NCI-H510A (cell line): ENCODE measurements at regions not wholly inside any gene's neighbourhood (a gene's known extent, or its start where the extent isn't known, plus 50 kb on each side); places are given as distances from the start of the nearest gene placed in this dataset.

Experiments
- DNase-seq: peaks from one replicate; lab custom pipeline; 2025; lab: John Stamatoyannopoulos, UW

DNA sequence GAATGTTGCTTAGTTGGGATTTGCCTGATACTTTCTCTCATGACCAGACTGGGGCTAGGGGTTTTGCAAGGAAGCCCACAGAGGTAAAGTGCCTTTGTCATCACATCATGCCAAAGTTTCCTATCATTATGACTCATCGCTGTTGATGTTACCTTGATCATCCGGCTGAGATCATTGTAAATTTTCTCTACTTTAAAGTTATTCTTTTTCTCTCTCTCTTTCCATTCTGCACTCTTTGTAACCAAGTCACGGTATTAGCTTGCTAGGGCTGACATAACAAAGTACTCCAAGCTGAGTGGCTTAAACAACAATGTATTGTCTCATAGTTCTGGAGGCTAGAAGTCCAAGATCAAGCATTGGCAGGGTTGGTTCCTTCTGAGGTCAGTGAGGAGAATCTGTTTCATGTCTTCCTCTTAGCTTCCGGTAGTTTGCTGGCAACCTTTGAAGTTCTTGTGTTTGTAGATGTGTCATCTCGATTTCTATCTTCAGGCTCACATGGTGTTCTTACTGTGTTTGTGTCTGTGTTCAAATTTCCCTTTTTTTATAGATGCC is 113.0 kb downstream of the DTHD1 start:
- DNase-seq, result no peak

DNA sequence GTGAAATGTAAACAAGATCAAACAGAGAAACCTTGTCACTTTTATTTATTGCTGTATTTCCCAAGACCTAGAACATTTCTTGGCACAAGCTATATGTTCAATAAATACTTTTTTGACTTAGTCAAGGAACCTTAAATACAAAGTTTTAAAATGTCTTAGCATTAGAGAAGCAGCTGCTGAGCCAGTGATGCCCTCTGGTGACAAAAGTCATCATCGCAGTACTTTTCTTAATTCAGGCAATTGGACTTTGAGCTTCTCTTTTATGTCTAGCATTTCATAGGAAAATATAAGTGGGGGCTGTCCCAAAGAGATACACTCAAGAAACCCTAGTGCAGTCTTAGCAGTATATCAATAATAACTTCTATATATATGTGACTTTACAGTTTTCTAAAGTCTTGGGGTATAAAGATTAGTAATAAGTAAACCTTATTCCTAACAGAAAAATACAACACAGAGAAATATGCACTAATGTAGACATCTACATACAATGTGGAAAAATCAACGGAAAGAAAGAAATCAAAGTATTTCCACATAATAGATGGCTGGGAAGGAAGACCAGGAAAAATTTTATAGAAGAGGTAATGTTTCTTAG is 118.4 kb downstream of the DTHD1 start:
- DNase-seq, result no peak

DNA sequence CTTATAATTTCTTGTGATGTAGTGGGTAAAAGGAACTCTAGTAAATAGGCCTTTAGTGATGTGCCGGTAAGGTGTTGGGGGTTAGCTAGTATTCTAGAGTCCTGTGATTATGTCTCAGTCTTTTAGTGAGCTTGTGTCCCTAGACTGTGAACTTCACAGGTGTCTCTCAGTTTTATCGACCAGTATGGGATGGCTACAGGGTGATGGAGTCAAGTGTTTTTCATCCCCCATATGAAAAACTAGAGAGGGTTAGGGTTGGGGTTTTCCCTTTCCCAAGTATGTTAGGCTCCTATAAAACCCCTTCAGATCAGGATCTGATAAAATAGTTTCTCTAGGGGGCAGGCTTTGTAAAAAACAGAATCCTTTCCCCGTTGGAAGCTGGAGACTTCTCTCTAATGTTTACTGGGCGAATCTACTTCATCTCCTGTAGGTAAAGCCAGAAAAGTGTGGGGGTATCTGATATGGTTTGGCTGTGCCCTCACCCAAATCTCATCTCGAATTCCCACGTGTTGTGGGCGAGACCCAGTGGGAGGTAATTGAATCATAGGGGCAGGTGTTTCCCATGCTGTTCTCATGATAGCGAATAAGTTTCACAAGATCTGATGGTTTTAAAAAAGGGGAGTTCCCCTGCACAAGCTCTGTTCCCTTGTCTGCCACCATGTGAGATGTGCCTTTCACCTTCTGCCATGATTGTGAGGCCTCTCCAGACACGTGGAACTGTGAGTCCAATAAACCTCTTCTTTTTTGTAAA is 120.8 kb downstream of the DTHD1 start:
- no peak for DNase-seq

DNA sequence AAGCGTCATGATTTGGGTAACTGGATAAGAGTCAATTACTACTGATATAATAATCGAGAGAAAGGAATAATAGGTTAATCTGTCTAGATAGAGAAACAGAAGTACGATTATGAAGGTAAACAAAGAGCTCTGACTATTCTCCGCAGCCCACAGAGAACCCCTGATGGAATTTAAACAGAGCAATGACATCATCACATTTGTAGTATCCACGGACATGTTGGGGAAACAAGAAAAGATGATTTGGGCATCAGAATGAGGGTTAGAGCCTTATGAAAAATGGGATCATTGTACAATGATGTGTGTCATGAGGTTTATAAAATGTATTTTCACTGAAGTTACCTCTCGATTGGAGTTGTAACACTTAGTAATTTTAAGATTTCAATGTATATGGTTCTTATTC is 129.9 kb downstream of the DTHD1 start:
- DNase-seq, result no peak

DNA sequence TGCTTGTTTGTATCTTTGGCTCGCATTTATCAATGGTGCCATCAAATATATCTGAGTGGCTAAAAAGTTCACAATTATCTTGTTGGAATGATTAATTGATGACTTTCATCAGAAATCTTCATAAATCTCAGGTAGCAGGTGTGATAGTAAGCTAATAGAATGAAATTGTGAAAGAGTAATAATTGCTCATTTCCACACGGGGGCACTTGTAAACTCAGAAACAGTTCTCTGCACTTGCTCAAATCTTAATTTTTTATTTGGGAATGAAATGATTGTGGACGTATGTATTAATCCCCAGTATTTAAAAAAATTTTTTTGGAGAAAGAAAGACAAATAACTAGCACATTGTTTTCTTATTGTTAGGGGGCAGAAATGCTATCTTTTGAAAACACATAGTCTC is 132.8 kb downstream of the DTHD1 start:
- DNase-seq, result no peak

DNA sequence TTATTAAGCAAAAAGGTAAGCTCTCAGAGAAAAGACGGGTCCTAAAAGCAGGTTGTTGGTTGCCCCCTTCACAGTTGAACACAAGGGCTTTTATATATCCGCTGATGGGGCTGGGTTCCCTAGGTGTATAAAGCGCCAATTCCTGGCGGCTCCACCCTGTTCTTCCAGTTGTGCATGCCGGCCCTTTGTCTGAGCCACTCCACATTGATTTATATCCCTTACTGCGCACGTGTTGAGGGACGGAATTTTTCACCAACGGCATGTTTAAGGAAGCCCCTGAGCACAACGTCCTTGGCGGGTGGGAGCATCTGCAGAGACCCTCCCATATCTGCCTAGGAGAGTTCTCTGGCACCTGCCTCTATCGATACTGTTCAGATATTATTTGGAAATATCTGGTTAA is 135.7 kb downstream of the DTHD1 start:
- DNase-seq, result no peak

DNA sequence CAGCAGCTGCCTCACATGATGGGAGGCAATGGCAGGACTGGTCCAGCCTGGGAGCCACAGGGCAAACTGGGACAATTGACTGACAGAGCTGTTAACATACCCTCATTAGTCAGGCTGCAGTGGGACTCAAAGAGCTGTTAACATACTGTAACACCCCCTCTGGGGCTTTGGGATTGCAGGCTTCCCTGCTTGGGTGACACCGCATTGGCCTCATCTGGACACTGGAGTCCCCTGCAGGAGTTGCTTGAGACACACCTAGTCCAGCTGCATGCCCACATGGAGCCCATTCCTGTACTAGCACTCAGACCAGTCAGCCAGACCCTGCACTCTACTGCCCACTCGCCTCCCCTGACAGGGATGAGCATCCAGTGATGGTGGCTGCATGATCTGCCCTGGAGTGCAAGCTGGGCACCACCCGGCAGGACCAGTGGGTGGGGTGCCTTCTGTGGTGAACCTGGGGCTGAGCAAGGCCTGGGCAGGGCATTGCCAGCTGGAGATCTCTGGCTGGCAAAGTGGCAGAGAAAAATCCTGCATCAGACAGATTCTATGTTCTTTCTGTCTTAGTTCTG is 138.8 kb downstream of the DTHD1 start:
- no peak for DNase-seq

DNA sequence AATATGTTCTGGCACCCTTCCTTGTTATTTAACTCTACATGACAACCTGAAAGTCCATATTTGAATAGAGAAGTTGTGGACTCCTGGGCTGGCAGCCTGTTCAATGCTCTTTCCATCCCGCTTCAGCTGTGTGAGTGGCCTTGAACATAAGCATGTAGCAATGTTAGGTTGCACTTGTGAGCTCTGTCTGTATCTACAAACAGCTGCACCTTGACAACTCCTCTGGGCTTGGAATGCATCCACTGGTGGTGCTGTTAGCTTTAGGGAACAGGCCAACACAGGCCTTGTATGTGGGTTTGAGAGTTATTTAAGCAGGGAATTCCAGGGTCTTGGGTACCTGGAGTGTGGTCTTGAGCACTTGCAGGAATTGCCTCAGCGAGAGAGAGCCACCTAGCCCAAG is 141.2 kb downstream of the DTHD1 start:
- no peak for DNase-seq

DNA sequence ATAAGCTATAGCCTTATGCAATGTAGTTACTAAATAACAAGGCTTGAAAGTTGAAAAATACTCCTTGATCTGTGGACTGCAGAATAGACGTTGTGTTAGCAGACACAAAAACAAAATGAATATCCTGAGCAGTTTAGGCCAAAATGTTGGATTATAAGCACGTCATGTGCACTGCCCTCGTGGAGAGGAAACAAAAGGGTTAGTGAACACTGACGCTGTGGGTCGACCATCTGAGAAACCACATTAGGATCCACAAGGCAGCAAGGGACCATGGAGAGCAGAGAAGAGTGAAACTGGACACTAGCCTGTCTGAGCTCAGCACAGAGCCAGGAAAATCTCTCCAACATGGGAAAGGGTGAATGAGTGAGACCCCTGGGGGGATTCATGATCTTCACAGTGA is 145.3 kb downstream of the DTHD1 start:
- no peak for DNase-seq

DNA sequence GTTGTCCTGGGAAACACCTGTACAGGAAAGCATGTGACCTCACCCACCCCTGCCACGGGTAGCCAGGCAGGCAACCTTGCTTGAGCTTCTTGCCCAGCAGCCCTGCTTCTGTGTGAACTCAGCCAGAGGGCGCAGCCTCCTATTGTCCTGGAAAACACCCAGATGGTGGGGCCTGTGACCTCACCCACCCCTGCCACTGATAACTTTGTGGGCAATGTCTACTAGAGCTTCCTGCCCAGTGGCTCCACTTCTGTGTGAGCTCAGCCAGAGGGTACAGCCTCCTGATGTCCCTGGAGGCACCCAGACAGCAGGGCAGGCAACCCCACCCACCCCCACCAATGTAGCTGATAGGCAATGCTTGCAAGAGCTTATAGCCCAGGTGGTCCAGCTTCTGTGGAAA is 146.3 kb downstream of the DTHD1 start:
- DNase-seq, result no peak

DNA sequence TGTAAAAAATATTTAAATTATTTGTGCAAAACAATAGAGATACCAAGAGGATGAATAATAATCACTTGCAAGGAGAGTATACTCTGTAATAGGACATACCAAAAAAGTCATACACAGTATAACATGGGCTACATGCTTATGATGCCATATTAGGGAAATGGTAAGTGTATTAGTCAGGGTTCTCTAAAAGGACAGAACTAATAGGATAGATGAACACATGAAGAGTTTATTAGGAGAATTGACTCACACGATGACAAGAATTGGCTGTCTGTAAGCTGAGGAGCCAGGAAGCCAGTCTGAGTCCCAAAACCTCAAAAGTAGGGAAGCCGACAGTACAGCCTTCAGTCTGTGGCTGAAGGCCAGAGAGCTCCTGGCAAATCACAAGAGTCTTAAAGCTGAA is 151.2 kb downstream of the DTHD1 start:
- DNase-seq, result no peak

DNA sequence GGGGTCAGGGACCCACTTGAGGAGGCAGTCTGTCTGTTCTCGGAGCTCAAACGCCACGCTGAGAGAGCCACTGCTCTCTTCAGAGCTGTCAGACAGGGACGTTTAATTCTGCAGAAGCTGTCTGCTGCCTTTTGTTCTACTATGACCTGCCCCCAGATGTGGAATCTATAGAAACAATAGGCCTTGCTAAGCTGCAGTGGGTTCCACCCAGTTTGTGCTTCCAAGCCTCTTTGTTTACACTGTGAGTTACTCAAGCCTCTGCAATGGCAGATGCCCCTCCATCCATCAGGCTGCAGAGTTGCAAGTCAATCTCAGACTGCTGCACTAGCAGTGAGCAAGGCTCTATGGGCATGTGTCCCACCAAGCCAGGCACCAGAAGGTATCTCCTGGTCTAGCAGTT is 158.1 kb downstream of the DTHD1 start:
- no peak for DNase-seq

DNA sequence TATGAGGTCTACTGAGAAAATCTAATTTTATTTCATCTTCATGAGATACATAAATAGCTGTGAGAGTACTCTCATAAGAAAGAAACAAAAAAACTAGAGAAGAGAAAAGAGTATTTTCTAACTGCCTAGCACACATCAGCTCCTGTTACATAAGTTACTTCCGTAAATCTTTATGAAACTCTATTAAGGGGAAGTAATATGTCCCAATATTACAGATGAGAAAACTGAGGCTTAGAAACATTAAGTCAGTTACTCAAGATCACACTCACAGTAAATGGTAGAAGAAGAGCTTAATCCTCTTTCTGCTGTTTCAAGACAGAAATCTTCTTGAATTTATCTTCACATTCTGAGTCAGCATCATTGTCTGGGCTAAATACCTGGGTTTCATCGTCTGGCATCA is 164.1 kb downstream of the DTHD1 start:
- DNase-seq, result no peak

DNA sequence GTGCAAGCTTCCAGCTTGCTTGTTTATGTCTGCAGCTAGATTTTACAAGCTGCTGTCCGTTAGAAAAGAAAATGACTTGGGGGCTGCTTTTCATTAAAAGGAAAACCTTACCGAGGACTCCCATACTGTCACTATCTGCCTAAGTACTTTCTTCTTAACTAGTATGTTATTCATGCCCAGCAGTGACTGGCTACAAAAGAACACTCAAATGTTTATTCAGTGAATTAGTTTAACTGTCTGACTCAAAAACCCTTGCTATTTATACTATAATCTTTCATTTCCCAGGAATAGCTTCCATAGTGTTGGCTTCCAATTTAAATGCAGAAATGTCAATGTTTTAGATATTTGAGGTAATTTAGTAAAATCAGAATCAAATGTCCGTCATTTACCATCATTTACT is 164.9 kb downstream of the DTHD1 start:
- DNase-seq, result no peak

DNA sequence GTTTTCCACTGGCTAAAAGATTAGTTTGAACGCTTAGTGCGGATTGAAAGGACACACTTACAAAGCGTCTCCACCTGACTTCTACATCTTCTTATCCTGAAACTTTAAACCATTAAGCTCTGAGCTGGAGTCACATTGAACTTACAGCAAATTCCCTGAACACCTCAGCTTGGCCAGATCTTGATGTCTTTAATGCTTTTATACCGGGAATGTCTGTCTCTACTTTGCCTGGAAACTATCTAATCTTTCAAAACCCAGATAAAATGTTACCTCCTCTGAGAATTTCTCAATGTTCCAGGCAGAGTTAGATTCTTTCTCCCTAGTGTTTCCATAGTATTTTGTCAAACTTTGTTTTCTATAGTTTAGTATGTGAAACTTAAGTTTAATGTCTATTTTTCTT is 179.9 kb downstream of the DTHD1 start:
- DNase-seq, result no peak

DNA sequence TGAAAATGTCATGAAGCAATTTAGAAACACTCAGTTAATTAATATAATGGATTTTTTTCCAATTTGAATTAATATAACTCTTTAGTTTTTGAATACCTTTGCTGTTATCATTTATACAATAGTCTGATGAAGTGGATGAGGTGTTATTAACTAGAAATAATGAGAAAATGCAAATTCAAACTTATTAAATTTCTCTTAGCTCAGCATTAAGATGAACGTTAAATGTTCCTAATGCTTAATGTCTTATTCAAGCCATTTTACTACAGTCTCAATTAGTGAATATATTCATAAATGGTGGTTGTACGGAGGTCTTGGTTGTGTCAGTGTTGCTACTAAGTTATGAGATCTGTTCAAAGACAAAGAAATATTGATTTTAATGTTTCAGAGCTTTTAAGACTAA is 186.3 kb downstream of the DTHD1 start:
- no peak for DNase-seq

DNA sequence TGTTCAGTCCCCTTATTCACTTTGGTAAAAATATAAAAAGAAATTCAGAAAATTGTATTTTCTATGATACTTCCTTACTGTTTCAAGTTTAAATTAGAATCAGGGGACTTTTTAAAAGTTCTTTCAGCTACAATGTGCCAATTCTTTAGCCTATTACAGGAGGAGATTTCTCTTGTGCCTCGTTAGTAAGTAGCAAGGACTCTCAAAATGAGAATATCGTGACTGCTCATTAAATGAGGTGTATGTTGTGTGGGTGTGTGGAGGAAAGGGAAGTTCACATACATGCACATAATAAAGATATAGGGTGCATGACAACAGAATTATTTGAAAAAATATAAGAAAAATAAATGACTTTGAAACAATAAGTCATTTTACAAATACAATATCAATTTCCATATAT is 190.5 kb downstream of the DTHD1 start:
- no peak for DNase-seq

DNA sequence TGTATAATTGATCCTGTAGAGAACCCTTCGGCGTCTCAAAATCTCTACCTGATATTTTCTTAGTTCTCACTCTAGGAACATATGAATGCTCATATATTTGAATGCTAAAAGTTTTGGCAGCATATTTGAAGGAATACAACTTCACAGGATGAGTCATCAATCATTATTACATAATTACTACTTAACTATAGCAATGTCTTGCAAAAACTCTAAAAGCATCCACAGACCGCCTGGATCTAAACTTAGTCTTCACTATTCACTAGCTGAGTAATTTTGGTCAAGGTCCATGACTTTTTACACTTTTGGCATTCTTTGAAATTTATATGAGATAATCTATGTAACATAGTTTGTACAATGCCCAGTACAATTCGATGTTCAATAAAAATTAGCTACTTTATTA is 194.7 kb downstream of the DTHD1 start:
- DNase-seq, result no peak

DNA sequence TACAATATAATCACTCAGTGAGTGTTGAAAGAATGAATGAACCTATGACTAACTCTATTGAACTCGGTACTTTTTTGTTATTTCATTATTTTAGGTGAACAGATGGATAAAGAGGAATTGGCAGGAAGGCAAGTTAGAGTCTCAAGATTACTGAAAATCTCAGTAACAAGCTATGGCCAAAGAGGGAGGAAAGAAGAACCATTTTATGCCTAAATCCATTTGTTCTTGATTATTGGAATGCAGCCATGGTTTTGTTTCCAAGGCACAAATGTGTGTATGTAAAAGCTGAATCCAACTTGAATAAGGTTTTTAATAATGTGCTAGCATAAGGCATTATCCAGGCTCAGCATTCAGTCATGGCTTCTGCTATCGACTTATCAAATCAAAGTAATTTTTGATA is 196.4 kb downstream of the DTHD1 start:
- DNase-seq, result no peak

DNA sequence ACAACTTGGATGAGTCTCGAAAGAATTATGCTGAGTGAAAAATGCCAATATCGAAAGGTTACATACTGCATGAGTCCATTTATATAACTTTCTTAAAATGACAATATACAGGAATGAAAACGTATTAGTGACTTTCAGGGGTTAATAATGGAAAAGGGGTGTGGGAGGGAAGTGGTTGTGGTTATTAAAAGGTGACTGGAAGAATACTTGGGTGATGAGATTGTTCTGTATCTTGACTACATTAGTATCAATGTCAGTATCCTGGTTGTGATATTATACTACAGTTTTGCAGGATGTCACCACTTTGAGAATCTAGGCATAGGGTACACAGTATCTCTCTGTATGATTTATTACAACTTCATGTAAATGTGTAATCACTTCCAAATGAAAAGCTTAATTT is 204.5 kb downstream of the DTHD1 start:
- DNase-seq, result no peak

DNA sequence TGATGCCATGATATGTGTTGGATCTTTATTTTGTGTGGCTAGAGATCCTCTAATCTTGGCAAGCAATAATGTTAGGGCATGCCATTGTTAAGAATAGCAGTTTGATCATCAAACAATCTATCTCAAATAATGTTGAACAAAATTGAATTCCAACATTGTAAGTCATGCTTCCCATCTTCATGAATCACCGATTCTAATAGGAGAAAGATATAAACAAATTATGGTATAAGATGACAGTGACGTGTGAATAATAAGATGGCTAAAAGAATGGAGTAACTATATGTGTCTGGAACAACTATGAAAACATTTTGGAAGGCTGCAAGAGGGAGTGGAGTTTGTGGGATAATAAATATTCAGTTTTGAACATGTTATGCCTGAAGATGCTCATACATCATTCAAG is 208.4 kb downstream of the DTHD1 start:
- no peak for DNase-seq

DNA sequence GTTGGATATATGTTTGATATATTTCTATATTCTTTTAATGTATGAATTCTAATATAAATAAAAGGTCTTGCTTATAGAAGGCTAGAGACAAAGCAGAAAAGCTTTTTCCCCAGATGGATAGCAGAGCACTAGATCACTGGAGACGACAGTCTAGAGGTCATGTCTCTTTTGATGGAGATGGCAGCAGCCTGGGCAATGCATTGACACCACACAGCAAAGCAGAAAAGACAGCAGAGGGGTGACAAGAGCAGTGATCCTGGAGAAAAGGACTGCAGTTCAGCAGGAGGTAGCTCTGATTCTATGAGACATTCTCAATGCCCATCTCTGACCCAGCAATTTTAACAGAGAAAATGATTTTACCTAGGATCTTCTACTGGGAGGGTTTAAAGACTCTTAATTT is 210.6 kb downstream of the DTHD1 start:
- DNase-seq, result no peak

DNA sequence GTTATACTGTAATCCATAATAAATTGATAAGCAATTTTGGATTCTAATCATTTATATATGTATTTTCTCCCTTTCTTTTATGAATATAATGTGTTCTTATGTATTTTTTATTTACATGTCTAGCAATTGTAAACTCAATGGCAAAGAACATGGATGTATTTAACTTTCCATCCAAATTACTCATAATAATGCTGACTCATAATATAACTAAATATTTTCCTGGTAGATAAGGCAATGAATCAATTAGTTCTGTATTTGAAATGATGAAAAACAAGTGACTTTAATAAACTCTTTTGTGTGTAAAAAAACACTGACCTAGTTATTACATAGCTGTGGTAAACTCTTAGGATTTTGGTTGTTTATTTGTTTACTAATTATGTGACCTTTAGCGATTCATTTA is 211.2 kb downstream of the DTHD1 start:
- no peak for DNase-seq

DNA sequence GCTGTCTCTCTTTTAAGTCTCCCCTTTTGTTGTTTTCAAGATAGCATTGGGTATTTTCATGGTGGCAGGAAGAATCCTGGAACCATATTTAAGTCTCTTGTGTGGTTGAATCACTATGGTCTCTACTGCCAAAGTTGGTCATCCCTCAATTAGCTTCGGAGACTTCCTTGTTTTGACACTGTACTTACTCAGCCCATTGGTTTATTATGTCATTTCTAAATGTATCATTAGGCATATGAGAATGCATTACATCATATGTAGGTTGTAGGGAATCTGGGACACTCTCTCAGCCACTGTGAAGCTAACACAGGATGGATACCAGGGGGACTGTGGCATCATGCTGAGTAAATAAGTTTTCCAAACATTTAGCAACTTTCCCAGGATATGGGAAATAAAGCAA is 211.8 kb downstream of the DTHD1 start:
- DNase-seq, result no peak
